RWPE1 (cell line): ENCODE measurements at regions not wholly inside any gene's neighbourhood (a gene's known extent, or its start where the extent isn't known, plus 50 kb on each side); places are given as distances from the start of the nearest gene placed in this dataset.

Experiments used
- CTCF ChIA-PET: fragments of 350-600 bp; sonication (Branson Sonifier 250); formaldehyde crosslinking; extraction: SDS; loops from one replicate; lab custom pipeline; 2021; lab: Yijun Ruan, JAX
- POLR2A ChIA-PET: fragments of 400-600 bp; formaldehyde crosslinking; extraction: SDS; loops from one replicate; lab custom pipeline; 2020; ENCODE audit warnings: antibody characterized with exemption; ENCODE audit not compliant: low non-redundant PET; lab: Yijun Ruan, JAX
- DNase-seq: peaks from one replicate; pipeline ENCODE4 v3.0.0; 2012; ENCODE audit warnings: low spot score
- H3K27ac ChIP-seq: fragments of 450-650 bp; 2 replicates; pipeline ENCODE4 v1.5.1; 2017
- CTCF ChIP-seq: fragments of 450-650 bp; conservative IDR thresholded peaks from 2 replicates; pipeline ENCODE4 v1.5.1; 2017; ENCODE audit warnings: low read depth, mild to moderate bottlenecking

- no peak for TF ChIP-seq CTCF
- POLR2A ChIA-PET: no interaction called here
- H3K27ac ChIP-seq: no peak overlapping the region
- no peak for DNase-seq
- CTCF ChIA-PET: no interaction called here
Measured at GRCh38 chr6:84284428-84285049, 57.1 kb upstream of the CEP162 start.

GRCh38 chr6:84282550-84282949 lies 55.1 kb upstream of the CEP162 start:
- TF ChIP-seq CTCF: no peak
- ChIA-PET POLR2A (no interaction called here), CTCF (no interaction called here)
- DNase-seq: no peak
- no peak overlapping the region for H3K27ac ChIP-seq

GRCh38 chr6:84280639-84281038 lies 53.2 kb upstream of the CEP162 start:
- POLR2A ChIA-PET: no interaction called here
- DNase-seq: no peak
- no peak for TF ChIP-seq CTCF
- no peak overlapping the region for H3K27ac ChIP-seq
- CTCF ChIA-PET: no interaction called here

- no peak overlapping the region for H3K27ac ChIP-seq
- ChIA-PET POLR2A (no interaction called here), CTCF (no interaction called here)
- peak; percentile 6 for DNase-seq
- TF ChIP-seq CTCF: no peak
Measured at GRCh38 chr6:84280030-84280429, 52.6 kb upstream of the CEP162 start.

GRCh38 chr6:84278321-84278998 lies 51.0 kb upstream of the CEP162 start:
- H3K27ac ChIP-seq: no peak overlapping the region
- CTCF ChIA-PET: no interaction called here
- no peak for DNase-seq
- POLR2A ChIA-PET: no interaction called here
- TF ChIP-seq CTCF: no peak
